IMR-90 (cell line): ENCODE measurements at regions not wholly inside any gene's neighbourhood (a gene's known extent, or its start where the extent isn't known, plus 50 kb on each side); places are given as distances from the start of the nearest gene placed in this dataset.

Experiments used
- ATAC-seq: fragments of 200-7000 bp; cut with Tn5 transposase; 2 replicates; pipeline ENCODE4 v1.9.1; 2020; ENCODE audit warnings: low read depth, mild to moderate bottlenecking, moderate library complexity
- BruUV-seq: library from RNA; stranded (reverse); fragments of 400-500 nt; replicated peaks from 2 replicates; lab custom pipeline; 2021; lab: Mats Ljungman, UMichigan
- CTCF ChIA-PET: fragments of 300-600 bp; formaldehyde crosslinking; extraction: SDS; loops from one replicate; lab custom pipeline; 2021; ENCODE audit warnings: antibody characterized with exemption; lab: Yijun Ruan, JAX
- POLR2A ChIA-PET: fragments of 300-600 bp; sonication (Branson Sonifier 250); formaldehyde crosslinking; loops from one replicate; lab custom pipeline; 2022; ENCODE audit warnings: antibody characterized with exemption; ENCODE audit not compliant: unreplicated experiment; lab: Charles Lee
- DNase-seq: peaks from one replicate; pipeline ENCODE4 v3.0.0; 2013
- H2AFZ ChIP-seq: replicated peaks from 2 replicates; pipeline ENCODE3; 2013; ENCODE audit warnings: low read length, mild to moderate bottlenecking; ENCODE audit not compliant: poor library complexity
- H2AK5ac ChIP-seq: 2 replicates; pipeline ENCODE4 v1.6.1; 2013; ENCODE audit warnings: low read depth, low read length, inconsistent platforms
- H2AK9ac ChIP-seq: replicated peaks from 2 replicates; pipeline ENCODE3; 2013; ENCODE audit warnings: mild to moderate bottlenecking, low read depth, low read length, moderate library complexity; ENCODE audit not compliant: poor library complexity
- H2BK120ac ChIP-seq: 2 replicates; pipeline ENCODE4 v1.6.1; 2013; ENCODE audit warnings: low read depth, low read length, inconsistent platforms
- H2BK15ac ChIP-seq: 3 replicates; pipeline ENCODE4 v1.6.1; 2013; ENCODE audit warnings: low read depth, low read length, inconsistent platforms
- H2BK20ac ChIP-seq: 2 replicates; pipeline ENCODE4 v1.6.1; 2013; ENCODE audit warnings: low read depth, mild to moderate bottlenecking, inconsistent platforms, low read length, moderate library complexity
- H2BK5ac ChIP-seq: 2 replicates; pipeline ENCODE4 v1.6.1; 2013; ENCODE audit warnings: mild to moderate bottlenecking, low read depth, low read length, inconsistent platforms; ENCODE audit not compliant: poor library complexity, severe bottlenecking
- H3K14ac ChIP-seq: replicated peaks from 2 replicates; pipeline ENCODE4 v1.6.1; 2013; ENCODE audit warnings: low read depth, low read length, inconsistent platforms
- H3K18ac ChIP-seq: 2 replicates; pipeline ENCODE4 v1.6.1; 2013; ENCODE audit warnings: low read depth, low read length, control low read depth
- H3K23ac ChIP-seq: 2 replicates; pipeline ENCODE4 v1.6.1; 2013; ENCODE audit warnings: low read depth, low read length, inconsistent platforms
- H3K27ac ChIP-seq: 2 replicates; pipeline ENCODE4 v1.5.1; 2013; ENCODE audit warnings: mild to moderate bottlenecking, control low read depth, low read length; ENCODE audit not compliant: insufficient read depth
- H3K27me3 ChIP-seq: 2 replicates; pipeline ENCODE4 v1.6.1; 2013; ENCODE audit warnings: low read length; ENCODE audit not compliant: control insufficient read depth, insufficient read depth
- H3K36me3 ChIP-seq: 2 replicates; pipeline ENCODE4 v1.6.1; 2013; ENCODE audit warnings: low read length, mixed read lengths; ENCODE audit not compliant: control insufficient read depth, insufficient read depth
- H3K4ac ChIP-seq: 2 replicates; pipeline ENCODE4 v1.6.1; 2013; ENCODE audit warnings: low read depth, low read length, inconsistent platforms
- H3K4me1 ChIP-seq: 2 replicates; pipeline ENCODE4 v1.6.1; 2013; ENCODE audit warnings: low read length, mixed read lengths; ENCODE audit not compliant: control insufficient read depth, insufficient read depth
- H3K4me2 ChIP-seq: 2 replicates; pipeline ENCODE4 v1.6.1; 2013; ENCODE audit warnings: low read depth, mild to moderate bottlenecking, control low read depth, low read length, moderate library complexity
- H3K4me3 ChIP-seq: 2 replicates; pipeline ENCODE4 v1.5.1; 2013; ENCODE audit warnings: low read depth, mild to moderate bottlenecking, control low read depth, low read length, moderate library complexity; ENCODE audit not compliant: insufficient read depth
- H3K56ac ChIP-seq: 2 replicates; pipeline ENCODE4 v1.6.1; 2013; ENCODE audit warnings: low read length, inconsistent platforms; ENCODE audit not compliant: insufficient read depth; ENCODE audit errors: extremely low read depth
- H3K79me1 ChIP-seq, 2 experiments: 2 replicates each; pipeline ENCODE4 v1.6.1; 2013; ENCODE audit warnings: low read length in 2 of 2, inconsistent platforms in 1 of 2, low read depth in 1 of 2
- H3K9ac ChIP-seq: 2 replicates; pipeline ENCODE4 v1.6.1; 2013; ENCODE audit warnings: low read depth, low read length, control low read depth
- H3K9me1 ChIP-seq: 2 replicates; pipeline ENCODE4 v1.6.1; 2013; ENCODE audit warnings: low read length, inconsistent platforms; ENCODE audit not compliant: insufficient read depth
- H3K9me3 ChIP-seq: 2 replicates; pipeline ENCODE4 v1.6.1; 2013; ENCODE audit warnings: low read length; ENCODE audit not compliant: control insufficient read depth, insufficient read depth
- H4K20me1 ChIP-seq: 2 replicates; pipeline ENCODE4 v1.6.1; 2013; ENCODE audit warnings: low read length, inconsistent platforms; ENCODE audit not compliant: insufficient read depth
- H4K5ac ChIP-seq: 2 replicates; pipeline ENCODE4 v1.6.1; 2013; ENCODE audit warnings: mild to moderate bottlenecking, low read depth, low read length, control low read depth
- H4K8ac ChIP-seq, 2 experiments: 2 replicates each; pipeline ENCODE4 v1.6.1; 2013; ENCODE audit warnings: low read depth in 2 of 2, low read length in 2 of 2, control low read depth in 1 of 2, inconsistent platforms in 1 of 2
- H4K91ac ChIP-seq: 2 replicates; pipeline ENCODE4 v1.6.1; 2013; ENCODE audit warnings: low read depth, low read length, inconsistent platforms; ENCODE audit not compliant: insufficient read depth
- BHLHE40 ChIP-seq: fragments of 150-350 bp; IDR thresholded peaks from 2 replicates; pipeline ENCODE4 v1.6.1; 2016; ENCODE audit warnings: mild to moderate bottlenecking, low read depth, low read length
- CEBPB ChIP-seq: IDR thresholded peaks from 2 replicates; pipeline ENCODE4 v1.6.1; 2012; ENCODE audit warnings: low read depth, low read length, improper control_type of control experiment
- CHD1 ChIP-seq: IDR thresholded peaks from 2 replicates; pipeline ENCODE4 v1.6.1; 2012; ENCODE audit warnings: low read depth, low read length, improper control_type of control experiment
- CTCF ChIP-seq: conservative IDR thresholded peaks from 2 replicates; pipeline ENCODE4 v1.5.1; 2012; ENCODE audit warnings: mild to moderate bottlenecking, low read depth, low read length, improper control_type of control experiment
- ELK1 ChIP-seq: fragments of 150-350 bp; IDR thresholded peaks from 2 replicates; pipeline ENCODE4 v1.6.1; 2016; ENCODE audit warnings: low read depth, mild to moderate bottlenecking, low read length, moderate library complexity, borderline replicate concordance
- FOS ChIP-seq: fragments of 150-350 bp; IDR thresholded peaks from 2 replicates; pipeline ENCODE4 v1.6.1; 2016; ENCODE audit warnings: low read depth, low read length
- MAFK ChIP-seq: IDR thresholded peaks from 2 replicates; pipeline ENCODE4 v1.6.1; 2012; ENCODE audit warnings: low read depth, low read length, improper control_type of control experiment
- MAZ ChIP-seq: IDR thresholded peaks from 2 replicates; pipeline ENCODE4 v1.6.1; 2012; ENCODE audit warnings: low read depth, mild to moderate bottlenecking, low read length, improper control_type of control experiment, moderate library complexity, borderline replicate concordance
- MXI1 ChIP-seq: IDR thresholded peaks from 2 replicates; pipeline ENCODE4 v1.6.1; 2012; ENCODE audit warnings: low read depth, mild to moderate bottlenecking, low read length, moderate library complexity, borderline replicate concordance
- NFE2L2 ChIP-seq: fragments of 150-350 bp; IDR thresholded peaks from 2 replicates; pipeline ENCODE4 v1.6.1; 2016; ENCODE audit warnings: low read depth, mild to moderate bottlenecking, low read length
- POLR2A ChIP-seq: IDR thresholded peaks from 2 replicates; pipeline ENCODE4 v1.6.1; 2012; ENCODE audit warnings: mild to moderate bottlenecking, low read depth, low read length
- RAD21 ChIP-seq: IDR thresholded peaks from 2 replicates; pipeline ENCODE4 v1.6.1; 2012; ENCODE audit warnings: low read length, improper control_type of control experiment
- RCOR1 ChIP-seq: IDR thresholded peaks from 2 replicates; pipeline ENCODE4 v1.6.1; 2012; ENCODE audit warnings: mild to moderate bottlenecking, low read length, improper control_type of control experiment; ENCODE audit not compliant: insufficient replicate concordance
- RFX5 ChIP-seq: IDR thresholded peaks from 2 replicates; pipeline ENCODE4 v1.8.0; 2012; ENCODE audit warnings: low read depth, mild to moderate bottlenecking, low read length, moderate library complexity
- SMC3 ChIP-seq: fragments of 150-350 bp; IDR thresholded peaks from 2 replicates; pipeline ENCODE4 v1.6.1; 2016; ENCODE audit warnings: low read depth, mild to moderate bottlenecking, antibody characterized with exemption, low read length, moderate library complexity
- USF2 ChIP-seq: fragments of 150-350 bp; IDR thresholded peaks from 2 replicates; pipeline ENCODE4 v1.6.1; 2017; ENCODE audit warnings: mild to moderate bottlenecking, antibody characterized with exemption, low read length, low read depth
- WGBS, 2 experiments: methylation state at CpG; one replicate each; pipeline versions ENCODE4 v1.1.5 to v1.1.7; 2013; ENCODE audit warnings: missing lambda C conversion rate in 2 of 2; ENCODE audit not compliant: insufficient read length in 1 of 2; ENCODE audit errors: extremely low coverage in 2 of 2; 5-methylcytosine and 5-hydroxymethylcytosine counted together
- dilution Hi-C: fragments of 300-500 bp; cut with HindIII; formaldehyde crosslinking; loops from one replicate; pipeline ENCODE4 v1.14.3; 2018; ENCODE audit warnings: low sequenced_read_pairs; ENCODE audit not compliant: unreplicated experiment
- in situ Hi-C: fragments of 300-500 bp; cut with MboI; formaldehyde crosslinking; loops from 3 replicates; pipeline ENCODE4 v1.14.3; 2019; ENCODE audit warnings: low sequenced_read_pairs, inconsistent platforms, mixed read lengths
- intact Hi-C: fragments of 100-400 bp; cut with micrococcal nuclease; formaldehyde crosslinking; loops from 2 replicates; pipeline ENCODE4 v1.10.0; 2022

GRCh38 chrY:10686414-10686813 lies 1158.7 kb downstream of the TSPY10 start:
- no peaks in the 10 kb centered on the region for H3K9me3 ChIP-seq
- H4K5ac ChIP-seq = no peak overlapping the region
- dilution Hi-C loops (no loop called here), intact Hi-C loops (no loop called here), in situ Hi-C loops (no loop called here)
- H3K27me3 ChIP-seq = no peaks in the 10 kb centered on the region
- no peaks in the 10 kb centered on the region for H3K79me1 ChIP-seq
- no peak overlapping the region for H3K9ac ChIP-seq
- H3K4me3 ChIP-seq = no peak overlapping the region
- no peak overlapping the region for H3K27ac ChIP-seq
- no TSS peak for BruUV-seq
- no peak overlapping the region for H2AK9ac ChIP-seq
- WGBS, 2 experiments = 100% methylated on average over 2 of the region's 6 CpGs; no CpG with 5 or more reads in 1 of the 2 experiments
- ATAC-seq (no peak), DNase-seq (no peak)
- H3K56ac ChIP-seq = no peak overlapping the region
- no peaks in the 10 kb centered on the region for H3K9me1 ChIP-seq
- no peak overlapping the region for H2BK20ac ChIP-seq
- H2BK5ac ChIP-seq = no peak overlapping the region
- no peak overlapping the region for H3K4ac ChIP-seq
- H2AFZ ChIP-seq = no peak overlapping the region
- TF ChIP-seq POLR2A (no peak), CTCF (no peak), CEBPB (no peak), MAFK (no peak), BHLHE40 (no peak), RCOR1 (no peak), RAD21 (no peak), FOS (no peak), USF2 (no peak), CHD1 (no peak), SMC3 (no peak), ELK1 (no peak), NFE2L2 (no peak), MAZ (no peak), MXI1 (no peak), RFX5 (no peak)
- H3K23ac ChIP-seq = no peak overlapping the region
- no peak overlapping the region for H2BK120ac ChIP-seq
- H2AK5ac ChIP-seq = no peak overlapping the region
- no peak overlapping the region for H4K8ac ChIP-seq
- ChIA-PET POLR2A (no interaction called here), CTCF (no interaction called here)
- H3K36me3 ChIP-seq = no peaks in the 10 kb centered on the region
- no peak overlapping the region for H3K14ac ChIP-seq
- H2BK15ac ChIP-seq = no peak overlapping the region
- no peak overlapping the region for H3K4me2 ChIP-seq
- H3K4me1 ChIP-seq = no peaks in the 10 kb centered on the region
- no peaks in the 10 kb centered on the region for H4K20me1 ChIP-seq
- H3K18ac ChIP-seq = no peak overlapping the region
- no peak overlapping the region for H4K91ac ChIP-seq
